ENCODE measurements at regions not wholly inside any gene's neighbourhood (a gene's known extent, or its start where the extent isn't known, plus 50 kb on each side); places are given as distances from the start of the nearest gene placed in this dataset.

GRCh38 chr11:134815404-134815803 is 403.4 kb upstream of the B3GAT1 start:
- H3K4me1 Mint-ChIP-seq (ENCODE audit: insufficient read depth, unreplicated experiment), result no peaks in the 10 kb centered on the region
- ChIA-PET POLR2A (no interaction called here), CTCF (no interaction called here)
- no peaks in the 10 kb centered on the region for H3K27me3 Mint-ChIP-seq (ENCODE audit: insufficient read depth, unreplicated experiment)
- H3K36me3 Mint-ChIP-seq (ENCODE audit: insufficient read depth, unreplicated experiment), result no peaks in the 10 kb centered on the region
- intact Hi-C loops (cut with micrococcal nuclease), result no loop called here
- BruUV-seq (replicated peaks), result no TSS peak
- H3K27ac Mint-ChIP-seq (ENCODE audit: low read depth, unreplicated experiment), result no peak overlapping the region
- no peak for TF ChIP-seq CTCF (IDR thresholded peaks at IDR 0.05; ENCODE audit: unreplicated experiment)
- no peak overlapping the region for H3K4me3 Mint-ChIP-seq (ENCODE audit: unreplicated experiment)
- peaks cover 7% of the 10 kb centered on the region for H3K9me3 Mint-ChIP-seq (ENCODE audit: unreplicated experiment)
- DNase-seq (ENCODE audit: unreplicated experiment), result peak; percentile 39

- CTCF ChIA-PET, result no interaction called here
- Mint-ChIP-seq H3K36me3 (ENCODE audit: insufficient read depth, unreplicated experiment) (no peaks in the 10 kb centered on the region), H3K27ac (ENCODE audit: low read depth, unreplicated experiment) (no peak overlapping the region), H3K4me1 (ENCODE audit: insufficient read depth, unreplicated experiment) (no peaks in the 10 kb centered on the region), H3K4me3 (ENCODE audit: unreplicated experiment) (no peak overlapping the region), H3K9me3 (ENCODE audit: unreplicated experiment) (peaks cover 20% of the 10 kb centered on the region), H3K27me3 (ENCODE audit: insufficient read depth, unreplicated experiment) (no peaks in the 10 kb centered on the region)
- intact Hi-C loops (cut with micrococcal nuclease), result no loop called here
- no peak for TF ChIP-seq CTCF (IDR thresholded peaks at IDR 0.05; ENCODE audit: unreplicated experiment)
- POLR2A ChIA-PET, result no interaction called here
- BruUV-seq (replicated peaks), result no TSS peak
- DNase-seq (ENCODE audit: unreplicated experiment), result no peak
Measured at GRCh38 chr11:134807997-134808396, 396.0 kb upstream of the B3GAT1 start.

- ChIA-PET CTCF (no interaction called here), POLR2A (no interaction called here)
- no TSS peak for BruUV-seq (replicated peaks)
- H3K9me3 Mint-ChIP-seq (ENCODE audit: unreplicated experiment), result peaks cover 28% of the 10 kb centered on the region
- no peak overlapping the region for H3K4me3 Mint-ChIP-seq (ENCODE audit: unreplicated experiment)
- H3K36me3 Mint-ChIP-seq (ENCODE audit: insufficient read depth, unreplicated experiment), result no peaks in the 10 kb centered on the region
- no peak overlapping the region for H3K27ac Mint-ChIP-seq (ENCODE audit: low read depth, unreplicated experiment)
- no peaks in the 10 kb centered on the region for H3K4me1 Mint-ChIP-seq (ENCODE audit: insufficient read depth, unreplicated experiment)
- intact Hi-C loops (cut with micrococcal nuclease), result no loop called here
- no peak for DNase-seq (ENCODE audit: unreplicated experiment)
- no peaks in the 10 kb centered on the region for H3K27me3 Mint-ChIP-seq (ENCODE audit: insufficient read depth, unreplicated experiment)
- no peak for TF ChIP-seq CTCF (IDR thresholded peaks at IDR 0.05; ENCODE audit: unreplicated experiment)
Measured at GRCh38 chr11:134802598-134802997, 390.6 kb upstream of the B3GAT1 start.

- no TSS peak for BruUV-seq (replicated peaks)
- H3K27ac Mint-ChIP-seq (ENCODE audit: low read depth, unreplicated experiment), result no peak overlapping the region
- H3K4me3 Mint-ChIP-seq (ENCODE audit: unreplicated experiment), result no peak overlapping the region
- no peak for DNase-seq (ENCODE audit: unreplicated experiment)
- no peaks in the 10 kb centered on the region for H3K4me1 Mint-ChIP-seq (ENCODE audit: insufficient read depth, unreplicated experiment)
- H3K36me3 Mint-ChIP-seq (ENCODE audit: insufficient read depth, unreplicated experiment), result no peaks in the 10 kb centered on the region
- H3K9me3 Mint-ChIP-seq (ENCODE audit: unreplicated experiment), result peaks cover 24% of the 10 kb centered on the region
- ChIA-PET POLR2A (no interaction called here), CTCF (interaction anchor here (0.6 kb wide), 1 partner anchor 95 kb away, joined by 3 read pairs; no protein-coding TSS in a partner anchor)
- TF ChIP-seq CTCF (IDR thresholded peaks at IDR 0.05; ENCODE audit: unreplicated experiment), result no peak
- H3K27me3 Mint-ChIP-seq (ENCODE audit: insufficient read depth, unreplicated experiment), result no peaks in the 10 kb centered on the region
- intact Hi-C loops (cut with micrococcal nuclease), result no loop called here
Measured at GRCh38 chr11:134802116-134802515, 390.1 kb upstream of the B3GAT1 start.

All from MCF 10A (cell line).